Upper lobe of left lung (tissue), 6 donors: ENCODE measurements at regions not wholly inside any gene's neighbourhood (a gene's known extent, or its start where the extent isn't known, plus 50 kb on each side); places are given as distances from the start of the nearest gene placed in this dataset.

Experiments
- ATAC-seq, 2 donors: fragments of 200-7000 bp; cut with Tn5 transposase; one replicate each; pipeline ENCODE4 v1.9.1; 2022; ENCODE audit warnings: mild to moderate bottlenecking in 2 of 2, moderate library complexity in 2 of 2; ENCODE audit not compliant: low FRiP score in 2 of 2
- DNase-seq, 2 donors: peaks; one replicate each; pipeline ENCODE4 v3.0.0-alpha.2; 2019 to 2020
- H3K27ac ChIP-seq, 4 donors: fragments of 200-600 bp; sonication (generic); one replicate each; pipeline ENCODE4 v1.5.1; 2016 to 2019
- H3K27me3 ChIP-seq, 4 donors: fragments of 200-600 bp; sonication (generic); one replicate each; pipeline ENCODE4 v1.5.1; 2017 to 2019
- H3K36me3 ChIP-seq, 4 donors: fragments of 200-600 bp; sonication (generic); one replicate each; pipeline ENCODE4 v1.5.1; 2016 to 2019
- H3K4me1 ChIP-seq, 4 donors: fragments of 200-600 bp; sonication (generic); one replicate each; pipeline ENCODE4 v1.5.1; 2018 to 2019
- H3K4me3 ChIP-seq, 4 donors: fragments of 200-600 bp; sonication (generic); one replicate each; pipeline ENCODE4 v1.5.1; 2017 to 2019; ENCODE audit warnings: mild to moderate bottlenecking in 2 of 4, moderate library complexity in 1 of 4
- H3K9me3 ChIP-seq, 4 donors: fragments of 200-600 bp; sonication (generic); one replicate each; pipeline ENCODE4 v1.5.1; 2018 to 2019
- EP300 ChIP-seq, 4 donors: sonication (generic); formaldehyde crosslinking; IDR thresholded peaks; one replicate each; pipeline ENCODE4 v1.5.1; 2017; ENCODE audit warnings: antibody characterized with exemption in 4 of 4, control low read depth in 2 of 4
- POLR2A ChIP-seq, 4 donors: fragments of 450-650 bp; IDR thresholded peaks; one replicate each; pipeline ENCODE4 v1.5.1; 2016 to 2017; ENCODE audit warnings: antibody characterized with exemption in 4 of 4, mild to moderate bottlenecking in 2 of 4
- POLR2AphosphoS5 ChIP-seq, 2 donors: sonication (generic); formaldehyde crosslinking; IDR thresholded peaks; one replicate each; pipeline ENCODE4 v1.5.1; 2017; ENCODE audit warnings: antibody characterized with exemption in 2 of 2
- WGBS, 2 donors: methylation state at CpG; one replicate each; pipeline ENCODE4 v1.1.5; 2017 to 2018; 5-methylcytosine and 5-hydroxymethylcytosine counted together
- TF ChIP-seq, protein P1 (sequence below), 6 experiments: fragments of 450-650 bp in 4 of 6; fragments of 200-600 bp in 2 of 6; sonication (generic) in 2 of 6; IDR thresholded peaks; one replicate each; pipeline ENCODE4 v1.5.1; 2016 to 2019; ENCODE audit warnings: antibody characterized with exemption in 6 of 6
- donor health status: DM: no; HTN: no; CAD: no; lungs with moderate emphysema.
- donor health status: DM: no; HTN: yes; CAD: no; lungs with severe emphysema.

- H3K4me1 ChIP-seq, result no peaks in the 10 kb centered on the region
- H3K27me3 ChIP-seq, result no peaks in the 10 kb centered on the region
- ATAC-seq, result no peak
- WGBS, 2 donors, result 94 to 95% methylated on average over 8 of the region's 8 CpGs
- no peak overlapping the region for H3K27ac ChIP-seq
- TF ChIP-seq POLR2AphosphoS5 (IDR thresholded peaks at IDR 0.05) (no peak), POLR2A (IDR thresholded peaks at IDR 0.05) (no peak), EP300 (IDR thresholded peaks at IDR 0.05) (no peak)
- TF ChIP-seq, protein P1, sequence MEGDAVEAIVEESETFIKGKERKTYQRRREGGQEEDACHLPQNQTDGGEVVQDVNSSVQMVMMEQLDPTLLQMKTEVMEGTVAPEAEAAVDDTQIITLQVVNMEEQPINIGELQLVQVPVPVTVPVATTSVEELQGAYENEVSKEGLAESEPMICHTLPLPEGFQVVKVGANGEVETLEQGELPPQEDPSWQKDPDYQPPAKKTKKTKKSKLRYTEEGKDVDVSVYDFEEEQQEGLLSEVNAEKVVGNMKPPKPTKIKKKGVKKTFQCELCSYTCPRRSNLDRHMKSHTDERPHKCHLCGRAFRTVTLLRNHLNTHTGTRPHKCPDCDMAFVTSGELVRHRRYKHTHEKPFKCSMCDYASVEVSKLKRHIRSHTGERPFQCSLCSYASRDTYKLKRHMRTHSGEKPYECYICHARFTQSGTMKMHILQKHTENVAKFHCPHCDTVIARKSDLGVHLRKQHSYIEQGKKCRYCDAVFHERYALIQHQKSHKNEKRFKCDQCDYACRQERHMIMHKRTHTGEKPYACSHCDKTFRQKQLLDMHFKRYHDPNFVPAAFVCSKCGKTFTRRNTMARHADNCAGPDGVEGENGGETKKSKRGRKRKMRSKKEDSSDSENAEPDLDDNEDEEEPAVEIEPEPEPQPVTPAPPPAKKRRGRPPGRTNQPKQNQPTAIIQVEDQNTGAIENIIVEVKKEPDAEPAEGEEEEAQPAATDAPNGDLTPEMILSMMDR (IDR thresholded peaks at IDR 0.05), result no peak
- no peaks in the 10 kb centered on the region for H3K36me3 ChIP-seq
- H3K4me3 ChIP-seq, result no peak overlapping the region
- no peak for DNase-seq
- H3K9me3 ChIP-seq, result no peaks in the 10 kb centered on the region
These were observed 254.9 kb downstream of the PARN start for GRCh38 chr16:14375132-14375491.

GRCh38 chr16:14374451-14375131 lies 255.5 kb downstream of the PARN start:
- 89 to 91% methylated on average over 8 to 10 of the region's 11 CpGs for WGBS, 2 donors
- TF ChIP-seq POLR2AphosphoS5 (IDR thresholded peaks at IDR 0.05) (no peak), POLR2A (IDR thresholded peaks at IDR 0.05) (no peak), EP300 (IDR thresholded peaks at IDR 0.05) (no peak)
- TF ChIP-seq, protein P1 (IDR thresholded peaks at IDR 0.05), result no peak
- no peaks in the 10 kb centered on the region for H3K27me3 ChIP-seq
- no peaks in the 10 kb centered on the region for H3K4me1 ChIP-seq
- no peak overlapping the region for H3K4me3 ChIP-seq
- no peak overlapping the region for H3K27ac ChIP-seq
- no peaks in the 10 kb centered on the region for H3K9me3 ChIP-seq
- DNase-seq, result no peak
- no peaks in the 10 kb centered on the region for H3K36me3 ChIP-seq
- ATAC-seq, result no peak

DNA sequence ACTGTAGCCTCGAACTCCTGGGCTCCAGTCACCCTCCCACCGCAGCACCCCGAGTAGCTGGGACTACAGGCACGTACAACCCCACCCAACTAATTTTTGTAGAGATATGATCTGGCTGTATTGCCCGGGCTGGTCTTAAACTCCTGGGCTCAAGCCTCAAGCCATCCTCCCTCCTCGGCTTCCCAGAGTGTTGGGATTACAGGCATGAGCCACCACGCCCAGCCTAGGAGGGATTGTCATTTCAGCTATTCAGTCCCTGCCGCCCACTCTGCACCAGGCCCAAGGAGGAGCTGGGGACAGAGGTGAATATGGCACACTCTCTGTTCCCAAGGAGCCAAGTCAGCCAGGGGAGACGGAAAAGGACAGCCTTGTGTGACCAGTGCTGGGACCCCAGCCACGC lies 256.2 kb downstream of the PARN start:
- Histone ChIP-seq H3K9me3 (no peaks in the 10 kb centered on the region), H3K27ac (no peak overlapping the region), H3K27me3 (no peaks in the 10 kb centered on the region), H3K36me3 (no peaks in the 10 kb centered on the region), H3K4me3 (no peak overlapping the region), H3K4me1 (no peaks in the 10 kb centered on the region)
- DNase-seq (no peak), ATAC-seq (no peak)
- TF ChIP-seq EP300 (IDR thresholded peaks at IDR 0.05) (no peak), POLR2AphosphoS5 (IDR thresholded peaks at IDR 0.05) (no peak), POLR2A (IDR thresholded peaks at IDR 0.05) (no peak)
- TF ChIP-seq, protein P1 (IDR thresholded peaks at IDR 0.05), result no peak
- WGBS, 2 donors, result 84 to 88% methylated on average over 7 to 10 of the region's 10 CpGs

- H3K9me3 ChIP-seq, result no peaks in the 10 kb centered on the region
- no peaks in the 10 kb centered on the region for H3K27me3 ChIP-seq
- ATAC-seq (no peak), DNase-seq (no peak)
- no peak for TF ChIP-seq POLR2A (IDR thresholded peaks at IDR 0.05)
- TF ChIP-seq, protein P1 (IDR thresholded peaks at IDR 0.05), result no peak
- no peak for TF ChIP-seq EP300 (IDR thresholded peaks at IDR 0.05)
- TF ChIP-seq POLR2AphosphoS5 (IDR thresholded peaks at IDR 0.05), result no peak
- whole genome bisulfite sequencing, 2 donors, result 87 to 94% methylated on average over 13 of the region's 13 CpGs
- no peak overlapping the region for H3K4me3 ChIP-seq
- H3K36me3 ChIP-seq, result no peaks in the 10 kb centered on the region
- no peaks in the 10 kb centered on the region for H3K4me1 ChIP-seq
- no peak overlapping the region for H3K27ac ChIP-seq
These were observed 256.7 kb downstream of the PARN start for GRCh38 chr16:14373406-14373805.

DNA sequence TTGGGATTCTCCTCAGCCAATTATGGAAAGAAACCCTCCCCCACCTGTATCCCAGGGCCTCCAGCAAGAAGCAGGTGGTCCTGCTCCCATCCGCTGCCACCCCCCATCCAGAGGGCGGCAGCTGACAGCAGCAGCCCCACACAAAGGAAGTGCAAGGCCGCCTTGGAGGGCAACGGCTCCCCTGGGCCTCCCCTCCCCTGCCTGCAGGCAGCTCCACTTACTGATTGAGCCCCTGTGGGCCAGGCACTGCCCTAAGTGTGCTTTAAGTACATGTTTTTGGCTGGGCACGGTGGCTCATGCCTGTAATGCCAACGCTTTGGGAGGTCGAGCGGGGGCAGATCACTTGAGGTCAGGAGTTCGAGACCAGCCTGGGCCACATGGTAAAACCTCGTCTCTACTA lies 257.6 kb downstream of the PARN start:
- Histone ChIP-seq H3K4me3 (no peak overlapping the region), H3K4me1 (no peaks in the 10 kb centered on the region), H3K27me3 (no peaks in the 10 kb centered on the region), H3K27ac (no peak overlapping the region), H3K9me3 (no peaks in the 10 kb centered on the region), H3K36me3 (no peaks in the 10 kb centered on the region)
- DNase-seq, result no peak
- no peak for ATAC-seq
- 56 to 65% methylated on average over 10 of the region's 10 CpGs for WGBS, 2 donors
- TF ChIP-seq POLR2A (IDR thresholded peaks at IDR 0.05), result no peak
- TF ChIP-seq, protein P1 (IDR thresholded peaks at IDR 0.05), result no peak
